ENCODE measurements at regions not wholly inside any gene's neighbourhood (a gene's known extent, or its start where the extent isn't known, plus 50 kb on each side); places are given as distances from the start of the nearest gene placed in this dataset.

GRCh38 chr7:12469568-12469967 lies 65.9 kb upstream of the VWDE start:
- no peak for TF ChIP-seq EZH2phosphoT487 (IDR thresholded peaks at IDR 0.05; ENCODE audit: unreplicated experiment)
- no peak for TF ChIP-seq CTCF (conservative IDR thresholded peaks at IDR 0.05; ENCODE audit: low read depth in 2 of 2)
- no peak for TF ChIP-seq CREB1 (CRISPR knock-in tag; IDR thresholded peaks at IDR 0.05; ENCODE audit: low read depth)
- no peak for TF ChIP-seq REST (IDR thresholded peaks at IDR 0.05; ENCODE audit: unreplicated experiment)
- no peak for TF ChIP-seq ZNF331 (CRISPR knock-in tag; IDR thresholded peaks at IDR 0.05; ENCODE audit: low read depth)
